Superior temporal gyrus (tissue), 1 donor: ENCODE measurements at regions not wholly inside any gene's neighbourhood (a gene's known extent, or its start where the extent isn't known, plus 50 kb on each side); places are given as distances from the start of the nearest gene placed in this dataset.

Source experiments
- DNase-seq: peaks from one replicate; pipeline ENCODE4 v3.0.0-alpha.2; 2016; ENCODE audit errors: extremely low spot score

- no peak for DNase-seq
Observed at GRCh38 chr16:73697336-73697735, 599.3 kb upstream of the PSMD7 start.

GRCh38 chr16:73692861-73693260 is 603.8 kb upstream of the PSMD7 start:
- no peak for DNase-seq

GRCh38 chr16:73683804-73684203 is 612.8 kb upstream of the PSMD7 start:
- DNase-seq: no peak

- DNase-seq: no peak
Observed at GRCh38 chr16:73672135-73672534, 624.2 kb upstream of the ZFHX3 start.

- DNase-seq: no peak
Observed at GRCh38 chr16:73670836-73671820, 623.2 kb upstream of the ZFHX3 start.

GRCh38 chr16:73669535-73670274 is 621.8 kb upstream of the ZFHX3 start:
- DNase-seq: no peak

GRCh38 chr16:73663720-73664119 is 615.8 kb upstream of the ZFHX3 start:
- no peak for DNase-seq

GRCh38 chr16:73636196-73636595 is 588.3 kb upstream of the ZFHX3 start:
- no peak for DNase-seq

GRCh38 chr16:73629011-73629410 is 581.1 kb upstream of the ZFHX3 start:
- DNase-seq: no peak

- no peak for DNase-seq
Observed at GRCh38 chr16:73617738-73618137, 569.8 kb upstream of the ZFHX3 start.

- no peak for DNase-seq
Observed at GRCh38 chr16:73616770-73617169, 568.8 kb upstream of the ZFHX3 start.

- DNase-seq: no peak
Observed at GRCh38 chr16:73616166-73616753, 568.3 kb upstream of the ZFHX3 start.

- DNase-seq: peak; percentile 17
Observed at GRCh38 chr16:73615071-73615940, 567.4 kb upstream of the ZFHX3 start.

GRCh38 chr16:73614131-73614530 is 566.2 kb upstream of the ZFHX3 start:
- DNase-seq: no peak

GRCh38 chr16:73610605-73611156 is 562.8 kb upstream of the ZFHX3 start:
- no peak for DNase-seq

- no peak for DNase-seq
Observed at GRCh38 chr16:73610160-73610559, 562.2 kb upstream of the ZFHX3 start.

GRCh38 chr16:73608911-73609310 is 561.0 kb upstream of the ZFHX3 start:
- no peak for DNase-seq

- DNase-seq: no peak
Observed at GRCh38 chr16:73605309-73605708, 557.4 kb upstream of the ZFHX3 start.

- no peak for DNase-seq
Observed at GRCh38 chr16:73601911-73602310, 554.0 kb upstream of the ZFHX3 start.

- DNase-seq: no peak
Observed at GRCh38 chr16:73599870-73600269, 551.9 kb upstream of the ZFHX3 start.

GRCh38 chr16:73599351-73599750 is 551.4 kb upstream of the ZFHX3 start:
- DNase-seq: no peak
